ENCODE measurements at regions not wholly inside any gene's neighbourhood (a gene's known extent, or its start where the extent isn't known, plus 50 kb on each side); places are given as distances from the start of the nearest gene placed in this dataset.

- no peak for TF ChIP-seq GATA3 (IDR thresholded peaks at IDR 0.05; ENCODE audit: borderline replicate concordance)
- no peak for TF ChIP-seq ZNF302 (CRISPR knock-in tag; IDR thresholded peaks at IDR 0.05)
- no peak for TF ChIP-seq SREBF2 (IDR thresholded peaks at IDR 0.05)
- TF ChIP-seq, protein P1, sequence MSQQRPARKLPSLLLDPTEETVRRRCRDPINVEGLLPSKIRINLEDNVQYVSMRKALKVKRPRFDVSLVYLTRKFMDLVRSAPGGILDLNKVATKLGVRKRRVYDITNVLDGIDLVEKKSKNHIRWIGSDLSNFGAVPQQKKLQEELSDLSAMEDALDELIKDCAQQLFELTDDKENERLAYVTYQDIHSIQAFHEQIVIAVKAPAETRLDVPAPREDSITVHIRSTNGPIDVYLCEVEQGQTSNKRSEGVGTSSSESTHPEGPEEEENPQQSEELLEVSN (IDR thresholded peaks at IDR 0.05; ENCODE audit: borderline replicate concordance, low read depth), result no peak
- TF ChIP-seq CBX2 (IDR thresholded peaks at IDR 0.05; ENCODE audit: borderline replicate concordance, low read depth), result no peak
- TF ChIP-seq PHF8 (IDR thresholded peaks at IDR 0.05; ENCODE audit: borderline replicate concordance, low read depth), result no peak
- TF ChIP-seq ESRRA (IDR thresholded peaks at IDR 0.05; ENCODE audit: borderline replicate concordance, low read length), result no peak
- no peak for TF ChIP-seq MAX (IDR thresholded peaks at IDR 0.05)
- TF ChIP-seq JUN (IDR thresholded peaks at IDR 0.05), result no peak
- no peak for TF ChIP-seq RARB (CRISPR knock-in tag; IDR thresholded peaks at IDR 0.05)
- no peak for TF ChIP-seq KDM5A (IDR thresholded peaks at IDR 0.05)
- no peak for TF ChIP-seq EHMT2 (IDR thresholded peaks at IDR 0.05; ENCODE audit: low read depth)
- TF ChIP-seq NPAS2 (CRISPR knock-in tag; IDR thresholded peaks at IDR 0.05; ENCODE audit: borderline replicate concordance), result no peak
- TF ChIP-seq, protein P2, sequence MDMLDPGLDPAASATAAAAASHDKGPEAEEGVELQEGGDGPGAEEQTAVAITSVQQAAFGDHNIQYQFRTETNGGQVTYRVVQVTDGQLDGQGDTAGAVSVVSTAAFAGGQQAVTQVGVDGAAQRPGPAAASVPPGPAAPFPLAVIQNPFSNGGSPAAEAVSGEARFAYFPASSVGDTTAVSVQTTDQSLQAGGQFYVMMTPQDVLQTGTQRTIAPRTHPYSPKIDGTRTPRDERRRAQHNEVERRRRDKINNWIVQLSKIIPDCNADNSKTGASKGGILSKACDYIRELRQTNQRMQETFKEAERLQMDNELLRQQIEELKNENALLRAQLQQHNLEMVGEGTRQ (IDR thresholded peaks at IDR 0.05), result no peak
- no peak for TF ChIP-seq RAD21 (conservative IDR thresholded peaks at IDR 0.05 in 1 of 2, IDR thresholded peaks at IDR 0.05 in 1 of 2)
- TF ChIP-seq, protein P3, sequence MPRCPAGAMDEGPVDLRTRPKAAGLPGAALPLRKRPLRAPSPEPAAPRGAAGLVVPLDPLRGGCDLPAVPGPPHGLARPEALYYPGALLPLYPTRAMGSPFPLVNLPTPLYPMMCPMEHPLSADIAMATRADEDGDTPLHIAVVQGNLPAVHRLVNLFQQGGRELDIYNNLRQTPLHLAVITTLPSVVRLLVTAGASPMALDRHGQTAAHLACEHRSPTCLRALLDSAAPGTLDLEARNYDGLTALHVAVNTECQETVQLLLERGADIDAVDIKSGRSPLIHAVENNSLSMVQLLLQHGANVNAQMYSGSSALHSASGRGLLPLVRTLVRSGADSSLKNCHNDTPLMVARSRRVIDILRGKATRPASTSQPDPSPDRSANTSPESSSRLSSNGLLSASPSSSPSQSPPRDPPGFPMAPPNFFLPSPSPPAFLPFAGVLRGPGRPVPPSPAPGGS (IDR thresholded peaks at IDR 0.05), result no peak
- TF ChIP-seq CHD2 (IDR thresholded peaks at IDR 0.05; ENCODE audit: low read length, partially characterized antibody), result no peak
- no peak for TF ChIP-seq EP300 (IDR thresholded peaks at IDR 0.05)
- TF ChIP-seq ZC3H11A (IDR thresholded peaks at IDR 0.05), result no peak
- Histone ChIP-seq H3K4me1 (no peaks in the 10 kb centered on the region), H3K4me3 (no peak overlapping the region), H3K27ac (no peak overlapping the region), H3K4me2 (no peak overlapping the region), H3K9me3 (no peaks in the 10 kb centered on the region)
- no peak for FAIRE-seq
- ChIA-PET POLR2A (no interaction called here), CTCF (no interaction called here)
- no peak for DNase-seq (ENCODE audit: low read depth in 1 of 2, low spot score in 1 of 2)
- WGBS (ENCODE audit: missing lambda C conversion rate), result 90% methylated on average over 1 of the region's 1 CpG
- ATAC-seq, result no peak
Measured at GRCh38 chr6:71079677-71080076, 122.8 kb upstream of the B3GAT2 start.

- H3K4me3 ChIP-seq, result no peak overlapping the region
- TF ChIP-seq, protein P4, sequence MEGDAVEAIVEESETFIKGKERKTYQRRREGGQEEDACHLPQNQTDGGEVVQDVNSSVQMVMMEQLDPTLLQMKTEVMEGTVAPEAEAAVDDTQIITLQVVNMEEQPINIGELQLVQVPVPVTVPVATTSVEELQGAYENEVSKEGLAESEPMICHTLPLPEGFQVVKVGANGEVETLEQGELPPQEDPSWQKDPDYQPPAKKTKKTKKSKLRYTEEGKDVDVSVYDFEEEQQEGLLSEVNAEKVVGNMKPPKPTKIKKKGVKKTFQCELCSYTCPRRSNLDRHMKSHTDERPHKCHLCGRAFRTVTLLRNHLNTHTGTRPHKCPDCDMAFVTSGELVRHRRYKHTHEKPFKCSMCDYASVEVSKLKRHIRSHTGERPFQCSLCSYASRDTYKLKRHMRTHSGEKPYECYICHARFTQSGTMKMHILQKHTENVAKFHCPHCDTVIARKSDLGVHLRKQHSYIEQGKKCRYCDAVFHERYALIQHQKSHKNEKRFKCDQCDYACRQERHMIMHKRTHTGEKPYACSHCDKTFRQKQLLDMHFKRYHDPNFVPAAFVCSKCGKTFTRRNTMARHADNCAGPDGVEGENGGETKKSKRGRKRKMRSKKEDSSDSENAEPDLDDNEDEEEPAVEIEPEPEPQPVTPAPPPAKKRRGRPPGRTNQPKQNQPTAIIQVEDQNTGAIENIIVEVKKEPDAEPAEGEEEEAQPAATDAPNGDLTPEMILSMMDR (IDR thresholded peaks at IDR 0.05), result no peak
- TF ChIP-seq CEBPB (IDR thresholded peaks at IDR 0.05) (no peak), TFCP2L1 (CRISPR knock-in tag; IDR thresholded peaks at IDR 0.05) (no peak), EHF (CRISPR knock-in tag; IDR thresholded peaks at IDR 0.05) (no peak), ELK1 (IDR thresholded peaks at IDR 0.05; ENCODE audit: low read depth, low read length) (no peak), SMC3 (IDR thresholded peaks at IDR 0.05) (no peak), RFX5 (IDR thresholded peaks at IDR 0.05) (no peak), FOSB (CRISPR knock-in tag; IDR thresholded peaks at IDR 0.05) (no peak), HOXB5 (CRISPR knock-in tag; IDR thresholded peaks at IDR 0.05) (no peak), KDM5A (IDR thresholded peaks at IDR 0.05) (no peak), HOXA7 (CRISPR knock-in tag; IDR thresholded peaks at IDR 0.05) (no peak), RARB (CRISPR knock-in tag; IDR thresholded peaks at IDR 0.05) (no peak), PHF8 (IDR thresholded peaks at IDR 0.05; ENCODE audit: borderline replicate concordance, low read depth) (no peak)
- POLR2A ChIA-PET, result no interaction called here
- no peak overlapping the region for H3K4me2 ChIP-seq
- CTCF ChIA-PET, result no interaction called here
- ATAC-seq (no peak), DNase-seq (ENCODE audit: low read depth in 1 of 2, low spot score in 1 of 2) (no peak), FAIRE-seq (no peak)
- WGBS (ENCODE audit: missing lambda C conversion rate), result 55% methylated on average over 2 of the region's 2 CpGs
- H3K27ac ChIP-seq, result no peak overlapping the region
- H3K4me1 ChIP-seq, result no peaks in the 10 kb centered on the region
- no peaks in the 10 kb centered on the region for H3K9me3 ChIP-seq
Measured at GRCh38 chr6:71080133-71080532, 123.3 kb upstream of the B3GAT2 start.
